ENCODE measurements at regions not wholly inside any gene's neighbourhood (a gene's known extent, or its start where the extent isn't known, plus 50 kb on each side); places are given as distances from the start of the nearest gene placed in this dataset.

GRCh38 chr11:131146827-131147490, 223.5 kb upstream of the NTM start:
- Histone ChIP-seq H3K4me2 (ENCODE audit: low read length) (no peak overlapping the region), H4K20me1 (ENCODE audit: insufficient read depth, low read length) (no peaks in the 10 kb centered on the region), H3K4me3 (ENCODE audit: low read depth, low read length, poor library complexity, severe bottlenecking) (no peak overlapping the region), H3K27ac (ENCODE audit: low read depth, low read length, poor library complexity, severe bottlenecking) (no peak overlapping the region), H3K36me3 (ENCODE audit: insufficient read depth, low read length) (no peaks in the 10 kb centered on the region), H2AFZ (ENCODE audit: low read length) (no peak overlapping the region), H3K4me1 (ENCODE audit: insufficient read depth, low read length, poor library complexity, severe bottlenecking) (no peaks in the 10 kb centered on the region), H3K79me2 (ENCODE audit: insufficient read depth, low read depth, low read length) (no peaks in the 10 kb centered on the region), H3K9me3 (ENCODE audit: low read length) (no peaks in the 10 kb centered on the region), H3K9me2 (ENCODE audit: insufficient read depth, low read length) (no peaks in the 10 kb centered on the region)
- DNase-seq (ENCODE audit: low spot score) = no peak
- ChIA-PET POLR2A (no interaction called here), CTCF (ENCODE audit: unreplicated experiment) (no interaction called here)
- TF ChIP-seq EZH2phosphoT487 (IDR thresholded peaks at IDR 0.05; ENCODE audit: borderline replicate concordance, low read depth, low read length) = no peak
- no peak for TF ChIP-seq CTCF (conservative IDR thresholded peaks at IDR 0.05; ENCODE audit: low read length)
- BruUV-seq (replicated peaks) = no TSS peak
- intact Hi-C loops (cut with micrococcal nuclease; ENCODE audit: unreplicated experiment) = no loop called here

DNA sequence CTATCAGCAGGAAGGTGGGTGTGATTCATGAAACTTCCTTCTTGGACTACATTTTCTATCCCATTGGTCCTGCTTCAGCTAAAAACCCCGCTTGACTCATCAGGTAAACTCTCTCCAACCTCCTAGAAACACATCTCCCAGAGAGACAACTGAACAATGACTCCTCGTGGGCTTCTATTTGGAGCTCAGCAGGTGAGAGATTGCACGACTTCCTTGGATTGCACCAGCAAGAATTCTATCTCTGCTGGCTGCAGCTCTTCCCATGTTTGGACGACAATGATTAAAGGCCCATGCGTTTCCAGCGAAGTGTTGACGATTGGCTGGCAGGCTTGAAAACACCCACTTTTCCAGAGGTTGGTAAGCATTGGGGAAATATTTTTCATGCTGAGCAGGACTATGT, 216.1 kb upstream of the NTM start:
- ChIA-PET CTCF (ENCODE audit: unreplicated experiment) (no interaction called here), POLR2A (no interaction called here)
- H4K20me1 ChIP-seq (ENCODE audit: insufficient read depth, low read length) = no peaks in the 10 kb centered on the region
- no peaks in the 10 kb centered on the region for H3K36me3 ChIP-seq (ENCODE audit: insufficient read depth, low read length)
- TF ChIP-seq EZH2phosphoT487 (IDR thresholded peaks at IDR 0.05; ENCODE audit: borderline replicate concordance, low read depth, low read length) (no peak), CTCF (conservative IDR thresholded peaks at IDR 0.05; ENCODE audit: low read length) (no peak)
- no peak overlapping the region for H3K4me3 ChIP-seq (ENCODE audit: low read depth, low read length, poor library complexity, severe bottlenecking)
- H3K4me1 ChIP-seq (ENCODE audit: insufficient read depth, low read length, poor library complexity, severe bottlenecking) = no peaks in the 10 kb centered on the region
- no peaks in the 10 kb centered on the region for H3K79me2 ChIP-seq (ENCODE audit: insufficient read depth, low read depth, low read length)
- intact Hi-C loops (cut with micrococcal nuclease; ENCODE audit: unreplicated experiment) = no loop called here
- H3K27ac ChIP-seq (ENCODE audit: low read depth, low read length, poor library complexity, severe bottlenecking) = no peak overlapping the region
- no peaks in the 10 kb centered on the region for H3K9me3 ChIP-seq (ENCODE audit: low read length)
- H2AFZ ChIP-seq (ENCODE audit: low read length) = no peak overlapping the region
- DNase-seq (ENCODE audit: low spot score) = no peak
- H3K9me2 ChIP-seq (ENCODE audit: insufficient read depth, low read length) = no peaks in the 10 kb centered on the region
- BruUV-seq (replicated peaks) = no TSS peak
- no peak overlapping the region for H3K4me2 ChIP-seq (ENCODE audit: low read length)

DNA sequence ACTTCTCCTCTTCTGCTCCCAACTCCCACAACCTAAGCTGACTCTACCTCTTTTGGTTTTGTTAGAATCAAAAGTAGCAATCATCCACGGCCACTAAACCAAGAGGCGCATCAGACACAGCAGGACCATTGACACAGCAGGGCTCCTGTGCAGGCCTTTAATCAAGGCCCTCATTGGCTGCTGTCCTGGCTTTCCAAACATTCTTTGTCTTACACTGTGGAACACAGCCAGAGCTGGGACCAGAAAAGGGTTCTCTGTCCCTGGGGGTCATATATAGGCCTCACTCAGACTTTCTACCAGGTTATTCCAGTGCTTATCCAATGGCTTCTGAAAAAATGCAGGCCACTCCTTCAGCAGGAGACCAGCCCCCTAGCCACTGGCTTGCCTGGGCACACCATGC, 212.7 kb upstream of the NTM start:
- BruUV-seq (replicated peaks) = no TSS peak
- ChIA-PET POLR2A (interaction anchor here (1.0 kb wide), 1 partner anchor 14 kb away, joined by 3 read pairs; no protein-coding TSS in a partner anchor), CTCF (ENCODE audit: unreplicated experiment) (no interaction called here)
- Histone ChIP-seq H3K4me3 (ENCODE audit: low read depth, low read length, poor library complexity, severe bottlenecking) (no peak overlapping the region), H3K27ac (ENCODE audit: low read depth, low read length, poor library complexity, severe bottlenecking) (no peak overlapping the region), H3K4me2 (ENCODE audit: low read length) (no peak overlapping the region), H4K20me1 (ENCODE audit: insufficient read depth, low read length) (no peaks in the 10 kb centered on the region), H3K4me1 (ENCODE audit: insufficient read depth, low read length, poor library complexity, severe bottlenecking) (no peaks in the 10 kb centered on the region), H3K9me2 (ENCODE audit: insufficient read depth, low read length) (no peaks in the 10 kb centered on the region), H3K79me2 (ENCODE audit: insufficient read depth, low read depth, low read length) (no peaks in the 10 kb centered on the region), H3K36me3 (ENCODE audit: insufficient read depth, low read length) (no peaks in the 10 kb centered on the region), H3K9me3 (ENCODE audit: low read length) (no peaks in the 10 kb centered on the region), H2AFZ (ENCODE audit: low read length) (no peak overlapping the region)
- TF ChIP-seq CTCF (conservative IDR thresholded peaks at IDR 0.05; ENCODE audit: low read length) (no peak), EZH2phosphoT487 (IDR thresholded peaks at IDR 0.05; ENCODE audit: borderline replicate concordance, low read depth, low read length) (no peak)
- DNase-seq (ENCODE audit: low spot score) = no peak
- intact Hi-C loops (cut with micrococcal nuclease; ENCODE audit: unreplicated experiment) = no loop called here
